Kidney epithelial cell (primary cell): ENCODE measurements at regions not wholly inside any gene's neighbourhood (a gene's known extent, or its start where the extent isn't known, plus 50 kb on each side); places are given as distances from the start of the nearest gene placed in this dataset.

Experiments used
- DNase-seq: peaks from one replicate; pipeline ENCODE4 v3.0.0-alpha.2; 2010; ENCODE audit warnings: low read depth
- H3K27me3 ChIP-seq: 2 replicates; pipeline ENCODE4 v1.6.0; 2011; ENCODE audit warnings: low read length; ENCODE audit not compliant: control insufficient read depth, insufficient read depth
- H3K36me3 ChIP-seq: 2 replicates; pipeline ENCODE4 v1.5.1; 2011; ENCODE audit warnings: low read length; ENCODE audit not compliant: control insufficient read depth, insufficient read depth
- H3K4me3 ChIP-seq: 2 replicates; pipeline ENCODE4 v1.5.1; 2011; ENCODE audit warnings: low read depth, mild to moderate bottlenecking, control low read depth, low read length
- TF ChIP-seq, protein P1 (sequence below): IDR thresholded peaks from 2 replicates; pipeline ENCODE4 v1.5.1; 2011; ENCODE audit warnings: mild to moderate bottlenecking, moderate library complexity, low read length, control low read depth, inconsistent platforms; ENCODE audit not compliant: insufficient read depth, poor library complexity, severe bottlenecking

DNA sequence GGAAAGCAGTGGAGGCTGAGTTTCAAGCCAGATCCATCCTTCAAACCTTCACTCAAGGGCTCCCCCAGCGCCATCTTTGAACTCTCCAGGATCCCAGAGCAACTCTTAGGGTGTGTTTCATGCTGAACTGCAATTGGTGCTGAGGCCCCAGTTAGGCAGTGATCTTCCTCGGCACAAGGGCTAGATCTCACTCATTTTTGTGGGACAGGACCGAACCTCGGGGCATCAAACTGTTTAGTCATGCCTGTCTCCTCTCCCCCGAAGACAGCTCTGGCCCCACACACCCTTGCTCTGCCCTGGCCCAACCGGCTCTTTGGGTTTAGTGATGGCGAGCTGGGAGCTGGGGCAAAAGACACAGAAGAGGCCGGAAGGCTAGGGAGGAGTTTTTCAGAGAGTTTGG lies 115.1 kb downstream of the NUFIP1 start:
- no peak for DNase-seq
- no peak overlapping the region for H3K4me3 ChIP-seq
- TF ChIP-seq, protein P1, sequence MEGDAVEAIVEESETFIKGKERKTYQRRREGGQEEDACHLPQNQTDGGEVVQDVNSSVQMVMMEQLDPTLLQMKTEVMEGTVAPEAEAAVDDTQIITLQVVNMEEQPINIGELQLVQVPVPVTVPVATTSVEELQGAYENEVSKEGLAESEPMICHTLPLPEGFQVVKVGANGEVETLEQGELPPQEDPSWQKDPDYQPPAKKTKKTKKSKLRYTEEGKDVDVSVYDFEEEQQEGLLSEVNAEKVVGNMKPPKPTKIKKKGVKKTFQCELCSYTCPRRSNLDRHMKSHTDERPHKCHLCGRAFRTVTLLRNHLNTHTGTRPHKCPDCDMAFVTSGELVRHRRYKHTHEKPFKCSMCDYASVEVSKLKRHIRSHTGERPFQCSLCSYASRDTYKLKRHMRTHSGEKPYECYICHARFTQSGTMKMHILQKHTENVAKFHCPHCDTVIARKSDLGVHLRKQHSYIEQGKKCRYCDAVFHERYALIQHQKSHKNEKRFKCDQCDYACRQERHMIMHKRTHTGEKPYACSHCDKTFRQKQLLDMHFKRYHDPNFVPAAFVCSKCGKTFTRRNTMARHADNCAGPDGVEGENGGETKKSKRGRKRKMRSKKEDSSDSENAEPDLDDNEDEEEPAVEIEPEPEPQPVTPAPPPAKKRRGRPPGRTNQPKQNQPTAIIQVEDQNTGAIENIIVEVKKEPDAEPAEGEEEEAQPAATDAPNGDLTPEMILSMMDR = no peak
- no peaks in the 10 kb centered on the region for H3K36me3 ChIP-seq
- no peaks in the 10 kb centered on the region for H3K27me3 ChIP-seq

DNA sequence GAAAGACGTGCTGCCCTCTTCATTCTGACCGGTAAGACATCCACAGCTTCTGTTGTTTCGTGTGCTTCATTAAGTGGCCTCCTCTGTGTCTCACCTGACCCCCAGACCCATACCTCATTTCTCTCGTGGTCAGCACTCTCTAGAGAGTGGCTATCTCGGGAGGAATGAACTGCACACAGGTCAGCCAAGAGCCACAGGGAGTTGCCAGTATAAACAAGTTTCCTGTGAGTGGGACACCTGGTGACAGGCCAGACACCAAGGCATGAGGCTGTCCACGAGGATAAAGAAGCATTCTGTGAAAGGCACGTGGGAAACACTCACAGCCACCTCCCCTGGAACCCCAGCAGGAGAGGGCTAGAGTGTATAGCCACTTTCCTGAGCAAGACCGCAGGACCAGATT lies 115.8 kb downstream of the NUFIP1 start:
- no peak for DNase-seq
- H3K36me3 ChIP-seq = no peaks in the 10 kb centered on the region
- TF ChIP-seq, protein P1 = no peak
- H3K27me3 ChIP-seq = no peaks in the 10 kb centered on the region
- no peak overlapping the region for H3K4me3 ChIP-seq

DNA sequence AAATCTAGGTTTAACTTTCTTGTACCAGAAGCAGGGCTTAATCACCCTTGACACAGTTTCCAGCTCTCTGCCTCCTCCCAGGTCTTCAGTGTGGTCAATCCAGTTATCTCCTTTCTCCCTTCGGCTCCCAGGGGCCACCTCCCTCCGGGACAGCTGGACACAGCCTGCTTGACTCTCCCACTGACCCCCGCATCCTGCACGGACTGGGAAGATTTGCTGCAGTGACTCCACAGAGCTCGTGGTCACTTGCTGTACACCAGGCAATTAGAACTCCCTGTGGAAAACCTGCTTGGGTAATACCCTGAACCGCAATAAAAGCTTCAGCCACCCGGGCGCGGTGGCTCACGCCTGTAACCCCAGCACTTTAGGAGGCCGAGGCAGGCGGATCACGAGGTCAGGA lies 116.5 kb downstream of the NUFIP1 start:
- Histone ChIP-seq H3K4me3 (no peak overlapping the region), H3K27me3 (no peaks in the 10 kb centered on the region), H3K36me3 (no peaks in the 10 kb centered on the region)
- DNase-seq = no peak
- TF ChIP-seq, protein P1 = no peak

DNA sequence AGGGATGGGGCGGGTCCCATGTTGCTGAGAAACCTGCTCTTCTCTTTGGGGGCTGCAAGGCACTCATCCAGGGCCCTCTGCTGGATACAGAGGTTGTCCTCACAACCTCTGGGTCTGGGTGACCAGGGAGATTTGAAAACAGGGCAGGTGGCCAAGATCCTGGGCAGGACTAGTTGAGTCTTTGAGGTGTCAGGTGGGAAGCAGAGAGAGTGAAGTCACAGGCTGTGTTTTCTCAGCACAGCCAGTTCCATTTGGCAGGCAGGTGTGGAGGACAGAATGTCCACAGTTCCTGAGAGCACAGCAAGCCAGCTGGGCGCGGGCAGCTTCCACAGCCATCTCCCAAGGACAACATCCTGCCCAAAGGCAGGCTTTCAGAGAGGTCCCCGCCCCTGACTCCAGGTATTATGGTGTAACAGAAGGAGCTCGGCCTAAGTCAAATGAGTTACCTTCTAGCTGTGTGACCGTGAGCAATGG lies 118.8 kb downstream of the NUFIP1 start:
- no peaks in the 10 kb centered on the region for H3K27me3 ChIP-seq
- H3K4me3 ChIP-seq = no peak overlapping the region
- H3K36me3 ChIP-seq = no peaks in the 10 kb centered on the region
- DNase-seq = no peak
- TF ChIP-seq, protein P1 = no peak

DNA sequence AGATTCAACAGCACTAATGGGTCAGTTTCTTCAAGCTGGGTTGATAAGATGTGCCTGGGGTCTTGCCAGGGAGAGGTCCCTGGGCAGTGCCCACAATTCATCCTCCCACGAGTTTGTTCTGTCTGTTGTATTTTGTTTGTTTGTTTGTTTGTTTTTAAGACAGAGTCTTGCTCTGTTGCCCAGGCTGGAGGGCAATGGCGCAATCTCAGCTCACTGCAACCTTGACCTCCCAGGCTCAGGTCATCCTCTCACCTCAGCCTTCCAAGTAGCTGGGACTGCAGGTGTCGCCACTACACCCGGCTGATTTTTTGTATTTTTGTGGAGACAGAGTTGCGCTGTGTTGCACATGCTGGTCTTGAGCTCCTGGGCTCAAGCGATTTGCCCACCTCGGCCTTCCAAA lies 120.1 kb downstream of the NUFIP1 start:
- Histone ChIP-seq H3K36me3 (no peaks in the 10 kb centered on the region), H3K27me3 (no peaks in the 10 kb centered on the region), H3K4me3 (no peak overlapping the region)
- TF ChIP-seq, protein P1 = no peak
- DNase-seq = no peak

DNA sequence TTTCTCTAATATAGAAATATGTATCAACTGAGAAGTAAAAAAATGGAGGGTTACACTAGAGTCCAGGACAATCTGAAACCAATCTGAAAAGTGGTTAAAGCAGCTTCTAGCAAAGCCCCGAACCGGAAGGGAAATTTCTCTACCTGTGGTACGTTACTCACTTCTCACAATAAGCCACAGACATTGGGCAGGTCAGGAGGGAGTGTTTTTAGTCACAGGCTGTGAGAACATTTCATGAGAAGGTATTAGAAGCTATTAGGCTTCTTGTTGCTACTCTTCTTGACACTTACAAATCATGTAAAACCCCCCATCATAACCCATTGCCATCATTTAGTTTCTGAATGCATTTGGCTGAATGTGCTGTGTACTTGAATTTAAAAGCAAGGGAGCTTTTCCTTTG lies 120.9 kb downstream of the NUFIP1 start:
- H3K4me3 ChIP-seq = no peak overlapping the region
- H3K27me3 ChIP-seq = no peaks in the 10 kb centered on the region
- TF ChIP-seq, protein P1 = no peak
- H3K36me3 ChIP-seq = no peaks in the 10 kb centered on the region
- DNase-seq = no peak
